PC-9 (cell line): ENCODE measurements at regions not wholly inside any gene's neighbourhood (a gene's known extent, or its start where the extent isn't known, plus 50 kb on each side); places are given as distances from the start of the nearest gene placed in this dataset.

Experiments
- BruUV-seq: library from RNA; stranded (reverse); fragments of 400-500 nt; replicated peaks from 2 replicates; lab custom pipeline; 2021; lab: Mats Ljungman, UMichigan
- CTCF ChIA-PET: fragments of 300-600 bp; sonication (Branson Sonifier 250); formaldehyde crosslinking; loops from one replicate; lab custom pipeline; 2022; ENCODE audit warnings: antibody characterized with exemption; lab: Charles Lee
- POLR2A ChIA-PET: fragments of 300-600 bp; sonication (Branson Sonifier 250); formaldehyde crosslinking; loops from one replicate; lab custom pipeline; 2022; ENCODE audit warnings: antibody characterized with exemption; ENCODE audit not compliant: unreplicated experiment; lab: Charles Lee
- DNase-seq, 2 experiments: peaks; one replicate each; pipeline versions ENCODE4 v3.0.0 to v3.0.0-alpha.2; 2015 to 2022; ENCODE audit warnings: mixed read lengths in 1 of 2
- H2AFZ ChIP-seq: fragments of 200-600 bp; sonication (generic); 2 replicates; pipeline ENCODE4 v1.8.1; 2017; ENCODE audit warnings: antibody characterized with exemption
- H3F3A ChIP-seq: fragments of 200-600 bp; sonication (generic); 2 replicates; pipeline ENCODE4 v1.8.1; 2017; ENCODE audit warnings: antibody characterized with exemption, mild to moderate bottlenecking, low read depth; ENCODE audit not compliant: insufficient read depth
- H3K27ac ChIP-seq: fragments of 200-600 bp; sonication (generic); 2 replicates; pipeline ENCODE4 v1.6.1; 2016; ENCODE audit warnings: mixed run types
- H3K27me3 ChIP-seq: fragments of 200-600 bp; sonication (generic); 2 replicates; pipeline ENCODE4 v1.6.1; 2016; ENCODE audit warnings: low read depth, mixed run types; ENCODE audit not compliant: insufficient read depth
- H3K36me3 ChIP-seq: fragments of 200-600 bp; sonication (generic); 2 replicates; pipeline ENCODE4 v1.6.1; 2016; ENCODE audit warnings: low read depth, mixed run types
- H3K4me1 ChIP-seq: fragments of 200-600 bp; sonication (generic); replicated peaks from 2 replicates; pipeline ENCODE4 v1.6.1; 2016; ENCODE audit warnings: mixed run types; ENCODE audit not compliant: insufficient read depth
- H3K4me2 ChIP-seq: fragments of 200-600 bp; sonication (generic); 2 replicates; pipeline ENCODE4 v1.6.1; 2017; ENCODE audit warnings: mixed run types
- H3K4me3 ChIP-seq: fragments of 200-600 bp; sonication (generic); 2 replicates; pipeline ENCODE4 v1.6.1; 2016; ENCODE audit warnings: mixed run types
- H3K79me2 ChIP-seq: fragments of 200-600 bp; sonication (generic); 2 replicates; pipeline ENCODE4 v1.6.1; 2017; ENCODE audit warnings: low read depth, mixed run types
- H3K9me2 ChIP-seq: fragments of 200-600 bp; sonication (generic); 2 replicates; pipeline ENCODE4 v1.8.1; 2017; ENCODE audit warnings: mild to moderate bottlenecking; ENCODE audit not compliant: insufficient read depth
- H3K9me3 ChIP-seq: fragments of 200-600 bp; sonication (generic); 2 replicates; pipeline ENCODE4 v1.8.1; 2016; ENCODE audit warnings: low read depth; ENCODE audit not compliant: insufficient read depth
- H4K20me1 ChIP-seq: fragments of 200-600 bp; sonication (generic); 2 replicates; pipeline ENCODE4 v1.8.1; 2017; ENCODE audit not compliant: insufficient read depth
- CTCF ChIP-seq: fragments of 200-600 bp; sonication (generic); conservative IDR thresholded peaks from 2 replicates; pipeline ENCODE4 v1.6.1; 2017; ENCODE audit warnings: mixed run types, antibody characterized with exemption, mild to moderate bottlenecking, moderate library complexity
- EZH2 ChIP-seq: fragments of 200-600 bp; sonication (generic); IDR thresholded peaks from 2 replicates; pipeline ENCODE4 v1.8.0; 2017; ENCODE audit warnings: antibody characterized with exemption, low read depth
- intact Hi-C: fragments of 100-400 bp; cut with micrococcal nuclease; formaldehyde crosslinking; loops from one replicate; pipeline ENCODE4 v1.10.0; 2022; ENCODE audit not compliant: unreplicated experiment

- H3F3A ChIP-seq: no peaks in the 10 kb centered on the region
- ChIA-PET CTCF (no interaction called here), POLR2A (no interaction called here)
- no peak overlapping the region for H3K27ac ChIP-seq
- no peak for DNase-seq
- no peaks in the 10 kb centered on the region for H3K79me2 ChIP-seq
- no peak overlapping the region for H3K4me2 ChIP-seq
- no peaks in the 10 kb centered on the region for H3K4me1 ChIP-seq
- H4K20me1 ChIP-seq: no peaks in the 10 kb centered on the region
- H2AFZ ChIP-seq: no peak overlapping the region
- H3K4me3 ChIP-seq: no peak overlapping the region
- intact Hi-C loops: no loop called here
- H3K9me2 ChIP-seq: no peaks in the 10 kb centered on the region
- BruUV-seq: no TSS peak
- H3K36me3 ChIP-seq: no peaks in the 10 kb centered on the region
- H3K27me3 ChIP-seq: no peaks in the 10 kb centered on the region
- TF ChIP-seq CTCF (no peak), EZH2 (no peak)
- H3K9me3 ChIP-seq: no peaks in the 10 kb centered on the region
Observed at GRCh38 chr5:124300815-124301621, 445.4 kb downstream of the ZNF608 start.

- Histone ChIP-seq H3F3A (no peaks in the 10 kb centered on the region), H3K4me2 (no peak overlapping the region), H4K20me1 (no peaks in the 10 kb centered on the region), H3K9me2 (no peaks in the 10 kb centered on the region), H3K4me1 (no peaks in the 10 kb centered on the region), H3K27ac (no peak overlapping the region), H3K4me3 (no peak overlapping the region), H3K27me3 (no peaks in the 10 kb centered on the region), H3K79me2 (no peaks in the 10 kb centered on the region), H3K36me3 (no peaks in the 10 kb centered on the region), H2AFZ (no peak overlapping the region), H3K9me3 (no peaks in the 10 kb centered on the region)
- ChIA-PET POLR2A (no interaction called here), CTCF (no interaction called here)
- intact Hi-C loops: no loop called here
- DNase-seq: no peak
- no peak for TF ChIP-seq EZH2
- TF ChIP-seq CTCF: no peak
- no TSS peak for BruUV-seq
Observed at GRCh38 chr5:124297826-124298225, 448.6 kb downstream of the ZNF608 start.

GRCh38 chr5:124292322-124292855 lies 454.1 kb downstream of the ZNF608 start:
- Histone ChIP-seq H3K9me2 (no peaks in the 10 kb centered on the region), H4K20me1 (no peaks in the 10 kb centered on the region), H3K79me2 (no peaks in the 10 kb centered on the region), H3F3A (no peaks in the 10 kb centered on the region), H2AFZ (no peak overlapping the region), H3K4me2 (no peak overlapping the region), H3K9me3 (no peaks in the 10 kb centered on the region), H3K4me1 (no peaks in the 10 kb centered on the region), H3K27ac (no peak overlapping the region), H3K4me3 (no peak overlapping the region), H3K36me3 (no peaks in the 10 kb centered on the region), H3K27me3 (no peaks in the 10 kb centered on the region)
- BruUV-seq: no TSS peak
- ChIA-PET POLR2A (no interaction called here), CTCF (no interaction called here)
- no peak for TF ChIP-seq EZH2
- DNase-seq: no peak
- intact Hi-C loops: no loop called here
